Transverse colon (tissue), 4 donors: ENCODE measurements at regions not wholly inside any gene's neighbourhood (a gene's known extent, or its start where the extent isn't known, plus 50 kb on each side); places are given as distances from the start of the nearest gene placed in this dataset.
"Not testable (repeated sequence)": the region's sequence is repeated elsewhere in the genome, so short reads cannot be mapped to it uniquely, and the experiment has no call there.

Experiments used
- DNase-seq: peaks from one replicate; pipeline ENCODE4 v3.0.0-alpha.2; 2019
- H3K27ac ChIP-seq, 4 donors: fragments of 200-600 bp; sonication (generic); 2 replicates each; pipeline ENCODE4 v1.5.1; 2016 to 2018; ENCODE audit warnings: inconsistent platforms in 4 of 4
- H3K27me3 ChIP-seq: fragments of 200-600 bp; sonication (generic); 2 replicates; pipeline ENCODE4 v1.5.1; 2017; ENCODE audit warnings: inconsistent platforms
- H3K36me3 ChIP-seq, 4 donors: fragments of 200-600 bp; sonication (generic); 2 replicates each; pipeline ENCODE4 v1.5.1; 2017 to 2019; ENCODE audit warnings: inconsistent platforms in 4 of 4
- H3K4me1 ChIP-seq, 4 donors: fragments of 200-600 bp; sonication (generic); 2 replicates each; pipeline ENCODE4 v1.5.1; 2017 to 2020; ENCODE audit warnings: inconsistent platforms in 4 of 4
- H3K4me3 ChIP-seq, 4 donors: fragments of 200-600 bp; sonication (generic); 1 replicate in 1 of 4; 2 replicates in 3 of 4; pipeline versions ENCODE4 v1.5.1 to v1.6.1; 2017 to 2019; ENCODE audit warnings: inconsistent platforms in 4 of 4
- H3K9me3 ChIP-seq, 2 donors: fragments of 200-600 bp; sonication (generic); 2 replicates each; pipeline ENCODE4 v1.5.1; 2017 to 2019; ENCODE audit warnings: inconsistent platforms in 2 of 2
- EP300 ChIP-seq: sonication (generic); formaldehyde crosslinking; IDR thresholded peaks from one replicate; pipeline ENCODE4 v1.6.1; 2017; ENCODE audit warnings: antibody characterized with exemption, low read depth
- POLR2A ChIP-seq: fragments of 450-650 bp; IDR thresholded peaks from one replicate; pipeline ENCODE4 v1.6.1; 2016; ENCODE audit warnings: antibody characterized with exemption, mild to moderate bottlenecking, moderate library complexity
- POLR2AphosphoS5 ChIP-seq, 3 donors: sonication (generic); formaldehyde crosslinking; IDR thresholded peaks; one replicate each; pipeline ENCODE4 v1.6.1; 2016; ENCODE audit warnings: antibody characterized with exemption in 3 of 3
- WGBS, 2 donors: methylation state at CpG; one replicate each; pipeline ENCODE4 v1.1.5; 2018; ENCODE audit warnings: low coverage in 1 of 2; 5-methylcytosine and 5-hydroxymethylcytosine counted together
- in situ Hi-C, 4 donors: fragments of 200-750 bp; cut with MboI; loops; one replicate each; pipeline versions ENCODE4 v1.15.0 to v1.15.1; 2017; ENCODE audit warnings: low sequenced_read_pairs in 3 of 4, low pct_ligation_motif_present in 1 of 4, low pct_unique_long_range_greater_than_20kb in 1 of 4
- intact Hi-C: fragments of 100-400 bp; cut with DNase I; formaldehyde crosslinking; loops from one replicate; pipeline ENCODE4 v1.15.1; 2023; ENCODE audit warnings: low total_unique reads
- small RNA-seq, 4 donors: library from RNA; depleted of rRNA; stranded (forward); fragments of <200 nt; gene quantifications; one replicate each; pipeline ENCODE3, GENCODE V24; 2016
- TF ChIP-seq, protein P1 (sequence below), 5 experiments: fragments of 200-600 bp in 3 of 5; fragments of 450-650 bp in 2 of 5; sonication (generic) in 3 of 5; IDR thresholded peaks; 1 replicate in 2 of 5; 2 replicates in 3 of 5; pipeline ENCODE4 v1.5.1; 2016 to 2017; ENCODE audit warnings: antibody characterized with exemption in 5 of 5, inconsistent platforms in 3 of 5, mild to moderate bottlenecking in 2 of 5, moderate library complexity in 1 of 5

DNA sequence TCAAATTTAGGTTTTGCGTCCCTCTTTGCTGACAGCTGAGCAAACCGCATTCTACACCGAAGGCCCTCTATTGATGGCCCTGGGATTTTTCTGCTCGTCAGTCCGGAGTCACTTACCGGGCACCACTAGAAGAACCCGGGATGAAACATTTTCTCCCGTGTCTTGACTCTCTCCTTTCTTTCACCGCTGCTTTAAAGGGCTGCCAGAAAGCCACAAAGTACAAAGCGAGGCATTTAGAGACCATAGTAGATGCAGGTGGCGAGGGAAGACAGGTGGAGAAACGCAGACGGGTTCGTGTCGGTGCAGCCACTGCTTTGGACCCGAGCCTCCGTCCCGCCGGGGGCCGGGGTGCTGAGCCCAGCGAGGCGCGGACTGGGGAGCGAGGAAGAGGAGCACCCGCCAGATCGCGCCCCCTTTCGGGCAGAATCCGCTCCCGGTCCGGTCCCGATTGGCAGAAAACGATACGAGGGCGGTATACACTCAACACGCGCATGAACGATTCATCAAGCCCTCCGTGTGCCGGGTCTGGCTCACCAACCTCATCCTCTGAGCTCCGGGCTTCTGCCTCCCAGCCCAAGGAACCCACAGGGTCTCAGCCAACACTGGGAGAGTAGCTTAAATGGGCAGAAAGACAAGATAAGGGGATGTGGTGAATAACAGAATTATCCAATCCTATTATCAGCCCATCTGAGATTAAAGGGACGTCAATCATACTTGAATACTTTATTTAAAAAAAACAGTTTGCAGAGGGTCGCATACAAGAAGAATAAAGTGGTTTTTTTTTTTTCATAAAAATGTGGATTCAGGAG is 84.9 kb downstream of the TRIM27 start:
- in situ Hi-C loops: loop anchor here (5.0 to 25.0 kb wide), 3 partner anchors 173 to 178 kb away; partner anchors contain the start of gene ZNF311 (in 1 of the 4)
- peaks cover 0 to 21% (median 11%) of the 10 kb centered on the region in 4 donors for H3K4me1 ChIP-seq
- 0 to 4% methylated on average over 9 to 43 of the region's 43 CpGs for WGBS, 2 donors
- intact Hi-C loops: loop anchor here (2.0 kb wide), 1 partner anchor 178 kb away; no protein-coding TSS in a partner anchor
- H3K27me3 ChIP-seq: peaks cover 59% of the 10 kb centered on the region
- no peak for TF ChIP-seq POLR2A
- TF ChIP-seq, protein P1, sequence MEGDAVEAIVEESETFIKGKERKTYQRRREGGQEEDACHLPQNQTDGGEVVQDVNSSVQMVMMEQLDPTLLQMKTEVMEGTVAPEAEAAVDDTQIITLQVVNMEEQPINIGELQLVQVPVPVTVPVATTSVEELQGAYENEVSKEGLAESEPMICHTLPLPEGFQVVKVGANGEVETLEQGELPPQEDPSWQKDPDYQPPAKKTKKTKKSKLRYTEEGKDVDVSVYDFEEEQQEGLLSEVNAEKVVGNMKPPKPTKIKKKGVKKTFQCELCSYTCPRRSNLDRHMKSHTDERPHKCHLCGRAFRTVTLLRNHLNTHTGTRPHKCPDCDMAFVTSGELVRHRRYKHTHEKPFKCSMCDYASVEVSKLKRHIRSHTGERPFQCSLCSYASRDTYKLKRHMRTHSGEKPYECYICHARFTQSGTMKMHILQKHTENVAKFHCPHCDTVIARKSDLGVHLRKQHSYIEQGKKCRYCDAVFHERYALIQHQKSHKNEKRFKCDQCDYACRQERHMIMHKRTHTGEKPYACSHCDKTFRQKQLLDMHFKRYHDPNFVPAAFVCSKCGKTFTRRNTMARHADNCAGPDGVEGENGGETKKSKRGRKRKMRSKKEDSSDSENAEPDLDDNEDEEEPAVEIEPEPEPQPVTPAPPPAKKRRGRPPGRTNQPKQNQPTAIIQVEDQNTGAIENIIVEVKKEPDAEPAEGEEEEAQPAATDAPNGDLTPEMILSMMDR (IDR thresholded peaks at IDR 0.05): peak; percentile 44 to 55 (median 54)
- H3K36me3 ChIP-seq: no peaks in the 10 kb centered on the region
- H3K27ac ChIP-seq: peak overlapping the region; percentile 71 to 79 (median 74)
- H3K4me3 ChIP-seq: peak overlapping the region; percentile 29 to 60 (median 51)
- H3K9me3 ChIP-seq: no peaks in the 10 kb centered on the region
- DNase-seq: peak; percentile 86

DNA sequence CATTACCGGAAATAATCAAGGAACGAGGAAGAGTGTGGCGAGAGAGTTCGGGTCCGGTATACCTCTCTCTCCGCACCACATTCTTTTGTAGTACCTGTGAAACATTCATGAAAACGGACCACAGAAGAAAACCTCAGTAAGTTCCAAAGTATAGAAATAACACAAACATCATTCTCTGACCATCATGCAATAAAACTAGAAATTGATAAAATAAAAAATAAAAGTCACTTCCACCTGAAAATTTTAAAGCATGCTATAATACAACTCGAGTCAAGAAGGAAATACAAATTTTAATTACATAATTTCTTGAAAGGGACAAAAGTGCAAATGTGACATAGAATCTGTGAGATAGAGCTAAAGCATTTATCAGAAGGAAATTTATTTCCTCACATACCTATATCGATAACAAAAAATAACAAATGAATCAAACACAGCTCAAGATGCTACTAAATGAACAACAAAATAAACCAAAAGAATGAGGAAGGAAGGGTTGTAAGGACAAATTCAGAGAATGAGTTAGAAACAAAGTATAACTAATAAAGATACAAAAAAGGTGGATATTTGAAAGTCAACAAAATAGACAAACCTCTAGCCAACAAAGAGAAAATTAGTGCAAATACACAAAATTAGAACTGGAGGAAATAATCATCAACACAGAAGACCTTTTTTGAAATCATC is 84.2 kb downstream of the TRIM27 start:
- peak overlapping the region in 3 of 4 donors; percentile 47 to 60 (median 55) for H3K4me3 ChIP-seq
- no peak for DNase-seq
- peak overlapping the region in 3 of 4 donors; percentile 71 to 79 (median 74) for H3K27ac ChIP-seq
- peaks cover 0 to 21% (median 11%) of the 10 kb centered on the region in 4 donors for H3K4me1 ChIP-seq
- intact Hi-C loops (loop anchor here (2.0 kb wide), 1 partner anchor 177 kb away; no protein-coding TSS in a partner anchor), in situ Hi-C loops (loop anchor here (5.0 to 25.0 kb wide), 3 partner anchors 173 to 178 kb away; partner anchors contain the start of gene ZNF311 (in 1 of the 4))
- H3K9me3 ChIP-seq: no peaks in the 10 kb centered on the region
- WGBS, 2 donors: 9 to 10% methylated on average over 9 of the region's 9 CpGs
- peaks cover 59% of the 10 kb centered on the region for H3K27me3 ChIP-seq
- H3K36me3 ChIP-seq: no peaks in the 10 kb centered on the region
- TF ChIP-seq EP300 (no peak), POLR2A (no peak), POLR2AphosphoS5 (IDR thresholded peaks at IDR 0.05) (no peak)
- TF ChIP-seq, protein P1 (IDR thresholded peaks at IDR 0.05): no peak

DNA sequence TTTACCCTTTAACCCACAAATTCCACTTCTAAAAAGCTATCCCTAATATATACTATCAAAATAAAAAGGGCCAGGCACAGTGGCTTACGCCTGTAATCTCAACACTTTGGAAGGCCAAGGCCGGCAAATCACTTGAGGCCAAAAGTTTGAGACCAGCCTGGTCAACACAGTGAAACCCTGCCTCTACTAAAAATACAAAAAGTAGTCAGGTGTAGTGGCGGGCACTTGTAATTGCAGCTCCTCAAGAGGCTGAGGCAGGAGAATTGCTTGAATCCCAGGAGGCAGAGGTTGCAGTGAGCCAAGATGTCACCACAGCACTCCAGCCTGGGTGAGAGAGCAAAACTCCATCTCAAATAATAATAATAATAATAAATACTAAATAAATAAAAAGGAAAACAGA is 82.5 kb downstream of the TRIM27 start:
- DNase-seq: no peak
- Histone ChIP-seq H3K4me1 (peaks cover 0 to 21% (median 11%) of the 10 kb centered on the region in 4 donors), H3K36me3 (no peaks in the 10 kb centered on the region), H3K4me3 (no peak overlapping the region), H3K27ac (no peak overlapping the region), H3K27me3 (peaks cover 54% of the 10 kb centered on the region), H3K9me3 (no peaks in the 10 kb centered on the region)
- TF ChIP-seq POLR2A: no peak
- 53 to 58% methylated on average over 3 of the region's 3 CpGs for WGBS, 2 donors
- in situ Hi-C loops: loop anchor here in 1 of 4 donors (25.0 kb wide), 1 partner anchor 171 kb away; the partner anchor contains the start of gene ZNF311
- intact Hi-C loops: no loop called here

DNA sequence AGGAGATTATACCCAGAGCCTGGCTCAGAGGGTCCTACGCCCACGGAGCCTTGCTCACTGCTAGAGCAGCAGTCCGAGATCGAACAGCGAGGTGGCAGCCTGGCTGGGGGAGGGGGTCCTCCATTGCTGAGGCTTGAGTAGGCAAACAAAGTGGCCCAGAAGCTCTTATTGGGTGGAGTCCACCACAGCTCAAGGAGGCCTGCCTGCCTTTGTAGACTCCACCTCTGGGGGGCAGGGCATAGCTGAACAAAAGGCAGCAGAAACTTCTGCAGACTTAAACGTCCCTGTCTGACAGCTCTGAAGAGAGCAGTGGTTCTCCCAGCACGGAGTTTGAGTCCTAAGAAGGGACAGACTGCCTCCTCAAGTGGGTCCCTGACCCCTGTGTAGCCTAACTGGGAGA is 75.0 kb downstream of the TRIM27 start:
- H3K4me1 ChIP-seq, H3K27ac ChIP-seq, H3K9me3 ChIP-seq, H3K4me3 ChIP-seq, intact Hi-C loops, H3K36me3 ChIP-seq: not testable (repeated sequence)
- in situ Hi-C loops: loop anchor here in 1 of 4 donors (25.0 kb wide), 1 partner anchor 164 kb away; the partner anchor contains the start of gene ZNF311
- peaks cover 47% of the 10 kb centered on the region for H3K27me3 ChIP-seq
- peak; percentile 12 for DNase-seq
- WGBS, 2 donors: 66% methylated on average over 7 of the region's 7 CpGs; no CpG with 5 or more reads in 1 of the 2 donors

Small RNA genes lying in the stretch of these regions (small RNA-seq; reads per million reads assigned to genes)
- gene AL121932.1: 0 reads per million in 4 donors
